A673 (cell line): ENCODE measurements at regions not wholly inside any gene's neighbourhood (a gene's known extent, or its start where the extent isn't known, plus 50 kb on each side); places are given as distances from the start of the nearest gene placed in this dataset.

Experiments used
- BruUV-seq: library from RNA; stranded (reverse); fragments of 400-500 nt; replicated peaks from 2 replicates; lab custom pipeline; 2021; lab: Mats Ljungman, UMichigan
- CTCF ChIA-PET: fragments of 300-600 bp; sonication (Branson Sonifier 250); formaldehyde crosslinking; loops from one replicate; lab custom pipeline; 2022; ENCODE audit warnings: antibody characterized with exemption; lab: Charles Lee
- POLR2A ChIA-PET: fragments of 300-600 bp; sonication (Branson Sonifier 250); formaldehyde crosslinking; loops from one replicate; lab custom pipeline; 2022; ENCODE audit warnings: antibody characterized with exemption; ENCODE audit not compliant: low non-redundant PET; lab: Charles Lee
- DNase-seq: peaks from one replicate; pipeline ENCODE4 v3.0.0-alpha.2; 2015; ENCODE audit warnings: low spot score
- H3K27ac ChIP-seq: fragments of 200-600 bp; sonication (generic); 2 replicates; pipeline ENCODE4 v1.5.1; 2016; ENCODE audit warnings: mixed run types, low read depth, mild to moderate bottlenecking, mixed read lengths, antibody characterized with exemption, low read length; ENCODE audit not compliant: poor library complexity, severe bottlenecking
- H3K27me3 ChIP-seq: fragments of 200-600 bp; sonication (generic); replicated peaks from 2 replicates; pipeline ENCODE4 v1.6.1; 2017; ENCODE audit warnings: mixed run types, low read depth, mild to moderate bottlenecking, mixed read lengths, antibody characterized with exemption, low read length; ENCODE audit not compliant: insufficient read depth, poor library complexity
- H3K36me3 ChIP-seq: fragments of 200-600 bp; sonication (generic); 2 replicates; pipeline ENCODE4 v1.6.1; 2016; ENCODE audit warnings: mixed run types, mild to moderate bottlenecking, mixed read lengths, antibody characterized with exemption, low read length; ENCODE audit not compliant: insufficient read depth, poor library complexity, severe bottlenecking
- H3K4me1 ChIP-seq: fragments of 200-600 bp; sonication (generic); 2 replicates; pipeline ENCODE4 v1.6.1; 2017; ENCODE audit warnings: mixed run types, mild to moderate bottlenecking, mixed read lengths, antibody characterized with exemption, low read length; ENCODE audit not compliant: insufficient read depth, poor library complexity, severe bottlenecking
- H3K4me3 ChIP-seq: fragments of 200-600 bp; sonication (generic); 2 replicates; pipeline ENCODE4 v1.5.1; 2016; ENCODE audit warnings: low read depth, mixed run types, mild to moderate bottlenecking, mixed read lengths, low read length; ENCODE audit not compliant: poor library complexity, severe bottlenecking
- H3K9me3 ChIP-seq: fragments of 200-600 bp; sonication (generic); 2 replicates; pipeline ENCODE4 v1.6.1; 2016; ENCODE audit warnings: mixed run types, low read depth, mild to moderate bottlenecking, mixed read lengths, antibody characterized with exemption, low read length; ENCODE audit not compliant: poor library complexity, severe bottlenecking
- EZH2 ChIP-seq: fragments of 200-600 bp; sonication (generic); IDR thresholded peaks from 2 replicates; pipeline ENCODE4 v1.6.1; 2017; ENCODE audit warnings: borderline replicate concordance, low read depth, mild to moderate bottlenecking, mixed read lengths, antibody characterized with exemption, low read length; ENCODE audit not compliant: poor library complexity, severe bottlenecking
- intact Hi-C: fragments of 100-400 bp; cut with micrococcal nuclease; formaldehyde crosslinking; loops from one replicate; pipeline ENCODE4 v1.10.0; 2022; ENCODE audit not compliant: unreplicated experiment
- TF ChIP-seq, protein P1 (sequence below): fragments of 300-800, 200-600 bp; sonication (generic); conservative IDR thresholded peaks from 2 replicates; pipeline ENCODE4 v1.5.1; 2017; ENCODE audit warnings: low read depth, mild to moderate bottlenecking, antibody characterized with exemption, low read length, moderate library complexity, mixed read lengths

DNA sequence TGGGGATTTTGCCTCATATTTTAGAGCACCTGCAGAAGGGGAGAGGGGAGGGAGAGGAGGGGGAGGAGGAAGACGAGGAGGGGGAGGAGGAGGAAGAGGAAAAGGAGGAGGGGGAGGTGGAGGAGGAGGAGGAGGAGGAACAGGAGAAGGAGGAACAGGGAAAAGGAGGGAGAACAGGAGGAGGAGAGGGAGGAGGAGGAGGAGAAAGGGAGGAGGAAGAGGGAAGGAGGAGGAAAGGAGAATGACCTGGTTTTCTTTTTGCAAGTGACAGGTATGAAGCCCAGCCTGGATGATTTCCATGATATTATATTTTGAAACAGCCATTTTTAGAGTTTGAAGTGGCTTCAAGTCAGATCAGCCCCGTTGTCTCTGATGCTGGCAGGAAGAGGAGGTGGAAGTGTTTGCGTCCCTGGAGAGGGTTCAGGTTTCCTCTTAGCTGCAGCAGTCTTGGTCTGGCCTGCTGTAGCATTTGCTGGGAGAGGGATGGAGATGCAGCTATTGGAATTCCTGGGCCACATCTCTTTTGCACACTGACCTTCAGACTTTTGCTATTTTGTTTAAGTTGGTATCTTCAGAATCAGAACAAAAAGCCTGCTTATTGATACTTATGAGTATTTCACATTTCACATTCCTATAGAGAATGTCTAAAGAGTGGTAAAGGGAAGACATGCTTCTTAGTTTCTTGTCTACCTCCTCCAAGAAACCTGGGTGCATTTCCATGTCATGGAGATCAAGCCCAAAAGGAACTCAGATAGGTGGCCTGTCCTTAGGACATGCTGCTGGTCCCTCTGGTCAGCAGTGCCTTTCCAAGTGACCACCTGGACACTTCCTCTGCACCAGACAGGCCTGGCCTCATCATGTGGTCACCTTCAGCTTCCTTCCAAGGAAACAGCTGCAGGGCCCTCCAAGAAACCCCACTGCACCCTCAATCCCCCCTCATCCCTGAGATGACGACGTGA, 54.3 kb upstream of the IYD start:
- H3K27me3 ChIP-seq: no peaks in the 10 kb centered on the region
- H3K4me1 ChIP-seq: no peaks in the 10 kb centered on the region
- no peaks in the 10 kb centered on the region for H3K9me3 ChIP-seq
- intact Hi-C loops: no loop called here
- DNase-seq: no peak
- TF ChIP-seq EZH2: no peak
- TF ChIP-seq, protein P1, sequence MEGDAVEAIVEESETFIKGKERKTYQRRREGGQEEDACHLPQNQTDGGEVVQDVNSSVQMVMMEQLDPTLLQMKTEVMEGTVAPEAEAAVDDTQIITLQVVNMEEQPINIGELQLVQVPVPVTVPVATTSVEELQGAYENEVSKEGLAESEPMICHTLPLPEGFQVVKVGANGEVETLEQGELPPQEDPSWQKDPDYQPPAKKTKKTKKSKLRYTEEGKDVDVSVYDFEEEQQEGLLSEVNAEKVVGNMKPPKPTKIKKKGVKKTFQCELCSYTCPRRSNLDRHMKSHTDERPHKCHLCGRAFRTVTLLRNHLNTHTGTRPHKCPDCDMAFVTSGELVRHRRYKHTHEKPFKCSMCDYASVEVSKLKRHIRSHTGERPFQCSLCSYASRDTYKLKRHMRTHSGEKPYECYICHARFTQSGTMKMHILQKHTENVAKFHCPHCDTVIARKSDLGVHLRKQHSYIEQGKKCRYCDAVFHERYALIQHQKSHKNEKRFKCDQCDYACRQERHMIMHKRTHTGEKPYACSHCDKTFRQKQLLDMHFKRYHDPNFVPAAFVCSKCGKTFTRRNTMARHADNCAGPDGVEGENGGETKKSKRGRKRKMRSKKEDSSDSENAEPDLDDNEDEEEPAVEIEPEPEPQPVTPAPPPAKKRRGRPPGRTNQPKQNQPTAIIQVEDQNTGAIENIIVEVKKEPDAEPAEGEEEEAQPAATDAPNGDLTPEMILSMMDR: no peak
- no TSS peak for BruUV-seq
- no peaks in the 10 kb centered on the region for H3K36me3 ChIP-seq
- CTCF ChIA-PET: no interaction called here
- no peak overlapping the region for H3K4me3 ChIP-seq
- no peak overlapping the region for H3K27ac ChIP-seq
- POLR2A ChIA-PET: no interaction called here

DNA sequence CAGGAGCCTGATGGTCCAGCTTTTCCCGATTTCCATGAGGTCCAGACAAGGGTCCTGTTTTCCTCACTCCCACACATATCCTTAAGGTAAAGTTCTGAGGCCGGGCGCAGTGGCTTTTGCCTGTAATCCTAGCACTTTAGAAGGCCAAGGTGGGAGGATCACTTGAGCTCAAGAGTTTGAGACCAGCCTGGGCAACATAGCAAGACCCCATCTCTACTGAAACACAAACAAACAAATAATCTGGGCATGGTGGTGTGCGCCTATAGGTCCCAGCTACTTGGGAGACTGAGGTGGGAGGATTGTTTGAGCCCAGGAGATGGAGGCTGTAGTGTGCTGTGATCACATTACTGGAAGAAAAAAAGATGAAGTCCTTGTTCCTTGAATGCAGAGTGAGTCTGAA, 53.2 kb upstream of the IYD start:
- no TSS peak for BruUV-seq
- TF ChIP-seq EZH2: no peak
- TF ChIP-seq, protein P1: no peak
- no peaks in the 10 kb centered on the region for H3K36me3 ChIP-seq
- ChIA-PET CTCF (no interaction called here), POLR2A (no interaction called here)
- intact Hi-C loops: no loop called here
- no peak for DNase-seq
- no peaks in the 10 kb centered on the region for H3K27me3 ChIP-seq
- no peaks in the 10 kb centered on the region for H3K9me3 ChIP-seq
- H3K4me1 ChIP-seq: no peaks in the 10 kb centered on the region
- H3K27ac ChIP-seq: no peak overlapping the region
- no peak overlapping the region for H3K4me3 ChIP-seq

DNA sequence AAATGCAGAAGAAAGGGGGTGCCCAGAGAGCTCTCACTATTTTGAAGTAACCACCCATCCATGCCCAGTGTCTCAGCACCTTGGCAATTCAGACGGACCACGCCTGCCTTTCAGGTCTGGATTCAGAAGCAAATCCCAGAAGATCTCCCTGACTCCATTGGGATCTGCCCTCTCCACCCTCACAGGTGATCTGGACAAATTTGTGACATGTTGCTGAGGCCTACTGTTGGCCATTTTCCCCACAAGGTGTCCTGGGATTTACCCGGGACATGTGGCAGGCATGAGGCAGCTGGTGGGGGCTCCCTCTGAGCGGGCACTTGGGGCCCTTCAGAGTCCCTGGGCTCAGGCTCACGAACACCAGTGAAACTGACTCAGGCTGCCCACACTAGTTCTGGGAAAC, 51.9 kb upstream of the IYD start:
- H3K36me3 ChIP-seq: no peaks in the 10 kb centered on the region
- no peak overlapping the region for H3K27ac ChIP-seq
- H3K4me3 ChIP-seq: no peak overlapping the region
- intact Hi-C loops: no loop called here
- CTCF ChIA-PET: no interaction called here
- no peaks in the 10 kb centered on the region for H3K27me3 ChIP-seq
- no peak for DNase-seq
- BruUV-seq: no TSS peak
- H3K9me3 ChIP-seq: no peaks in the 10 kb centered on the region
- POLR2A ChIA-PET: no interaction called here
- no peaks in the 10 kb centered on the region for H3K4me1 ChIP-seq
- TF ChIP-seq, protein P1: no peak
- TF ChIP-seq EZH2: no peak
